ENCODE measurements at regions not wholly inside any gene's neighbourhood (a gene's known extent, or its start where the extent isn't known, plus 50 kb on each side); places are given as distances from the start of the nearest gene placed in this dataset.

DNA sequence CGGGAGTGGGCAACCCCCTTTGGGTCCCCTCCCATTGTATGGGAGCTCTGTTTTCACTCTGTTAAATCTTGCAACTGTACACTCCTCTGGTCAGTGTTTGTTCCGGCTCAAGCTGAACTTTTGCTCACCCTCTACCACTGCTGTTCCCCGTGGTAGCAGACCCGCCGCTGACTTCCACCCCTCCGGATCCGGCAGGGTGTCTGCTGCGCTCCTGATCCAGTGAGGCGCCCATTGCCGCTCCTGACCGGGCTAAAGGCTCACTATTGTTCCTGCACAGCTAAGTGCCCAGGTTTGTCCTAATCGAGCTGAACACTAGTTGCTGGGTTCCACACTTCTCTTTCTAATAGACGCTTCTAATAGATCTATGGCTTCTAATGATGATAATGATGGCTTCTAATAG lies 488.6 kb downstream of the MRPL39 start:
- TF ChIP-seq EZH2phosphoT487 (IDR thresholded peaks at IDR 0.05; ENCODE audit: borderline replicate concordance), result no peak
- TF ChIP-seq, protein P1, sequence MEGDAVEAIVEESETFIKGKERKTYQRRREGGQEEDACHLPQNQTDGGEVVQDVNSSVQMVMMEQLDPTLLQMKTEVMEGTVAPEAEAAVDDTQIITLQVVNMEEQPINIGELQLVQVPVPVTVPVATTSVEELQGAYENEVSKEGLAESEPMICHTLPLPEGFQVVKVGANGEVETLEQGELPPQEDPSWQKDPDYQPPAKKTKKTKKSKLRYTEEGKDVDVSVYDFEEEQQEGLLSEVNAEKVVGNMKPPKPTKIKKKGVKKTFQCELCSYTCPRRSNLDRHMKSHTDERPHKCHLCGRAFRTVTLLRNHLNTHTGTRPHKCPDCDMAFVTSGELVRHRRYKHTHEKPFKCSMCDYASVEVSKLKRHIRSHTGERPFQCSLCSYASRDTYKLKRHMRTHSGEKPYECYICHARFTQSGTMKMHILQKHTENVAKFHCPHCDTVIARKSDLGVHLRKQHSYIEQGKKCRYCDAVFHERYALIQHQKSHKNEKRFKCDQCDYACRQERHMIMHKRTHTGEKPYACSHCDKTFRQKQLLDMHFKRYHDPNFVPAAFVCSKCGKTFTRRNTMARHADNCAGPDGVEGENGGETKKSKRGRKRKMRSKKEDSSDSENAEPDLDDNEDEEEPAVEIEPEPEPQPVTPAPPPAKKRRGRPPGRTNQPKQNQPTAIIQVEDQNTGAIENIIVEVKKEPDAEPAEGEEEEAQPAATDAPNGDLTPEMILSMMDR (conservative IDR thresholded peaks at IDR 0.05; ENCODE audit: low read length), result no peak
- H3K9me2 ChIP-seq (replicated peaks; ENCODE audit: low read depth, low read length), result no peaks in the 10 kb centered on the region
- H3K79me2 ChIP-seq (ENCODE audit: insufficient read depth, low read length), result no peaks in the 10 kb centered on the region
- H2AFZ ChIP-seq (ENCODE audit: low read length), result no peak overlapping the region
- no peak overlapping the region for H3K4me2 ChIP-seq (ENCODE audit: low read depth, low read length, poor library complexity, severe bottlenecking)
- H3F3A ChIP-seq (ENCODE audit: low read depth), result no peaks in the 10 kb centered on the region
- H3K9me3 ChIP-seq (ENCODE audit: insufficient read depth, low read depth, low read length), result no peaks in the 10 kb centered on the region; the same call in 1 of the 2 replicates
- H3K27me3 ChIP-seq (ENCODE audit: insufficient read depth, low read length, poor library complexity, severe bottlenecking), result no peaks in the 10 kb centered on the region
- no peak overlapping the region for H3K9ac ChIP-seq (ENCODE audit: low read depth, low read length, poor library complexity, severe bottlenecking)
- no peaks in the 10 kb centered on the region for H4K20me1 ChIP-seq (ENCODE audit: insufficient read depth, low read length, poor library complexity, severe bottlenecking)
- H3K4me1 ChIP-seq (ENCODE audit: insufficient read depth, low read length, poor library complexity, severe bottlenecking), result no peaks in the 10 kb centered on the region
- no peaks in the 10 kb centered on the region for H3K36me3 ChIP-seq (ENCODE audit: insufficient read depth, low read length)
- H3K4me3 ChIP-seq (ENCODE audit: low read length, poor library complexity, severe bottlenecking), result no peak overlapping the region

- no peaks in the 10 kb centered on the region for H3K79me2 ChIP-seq (ENCODE audit: insufficient read depth, low read length)
- H3K9ac ChIP-seq (ENCODE audit: low read depth, low read length, poor library complexity, severe bottlenecking), result no peak overlapping the region
- H3K9me3 ChIP-seq (ENCODE audit: insufficient read depth, low read depth, low read length), result no peaks in the 10 kb centered on the region; the same call in 1 of the 2 replicates
- no peak overlapping the region for H2AFZ ChIP-seq (ENCODE audit: low read length)
- no peak for TF ChIP-seq EZH2phosphoT487 (IDR thresholded peaks at IDR 0.05; ENCODE audit: borderline replicate concordance)
- TF ChIP-seq, protein P1 (conservative IDR thresholded peaks at IDR 0.05; ENCODE audit: low read length), result no peak
- no peaks in the 10 kb centered on the region for H4K20me1 ChIP-seq (ENCODE audit: insufficient read depth, low read length, poor library complexity, severe bottlenecking)
- no peaks in the 10 kb centered on the region for H3K9me2 ChIP-seq (replicated peaks; ENCODE audit: low read depth, low read length)
- H3K27me3 ChIP-seq (ENCODE audit: insufficient read depth, low read length, poor library complexity, severe bottlenecking), result no peaks in the 10 kb centered on the region
- no peak overlapping the region for H3K4me3 ChIP-seq (ENCODE audit: low read length, poor library complexity, severe bottlenecking)
- H3K4me1 ChIP-seq (ENCODE audit: insufficient read depth, low read length, poor library complexity, severe bottlenecking), result no peaks in the 10 kb centered on the region
- H3K36me3 ChIP-seq (ENCODE audit: insufficient read depth, low read length), result no peaks in the 10 kb centered on the region
- no peak overlapping the region for H3K4me2 ChIP-seq (ENCODE audit: low read depth, low read length, poor library complexity, severe bottlenecking)
- H3F3A ChIP-seq (ENCODE audit: low read depth), result no peaks in the 10 kb centered on the region
These were observed 492.3 kb downstream of the MRPL39 start for GRCh38 chr21:25115021-25115420.

- Histone ChIP-seq H3K36me3 (ENCODE audit: insufficient read depth, low read length) (no peaks in the 10 kb centered on the region), H3K9me3 (ENCODE audit: insufficient read depth, low read depth, low read length) (no peaks in the 10 kb centered on the region; the same call in 1 of the 2 replicates), H3F3A (ENCODE audit: low read depth) (no peaks in the 10 kb centered on the region)
These were observed 499.6 kb downstream of the MRPL39 start for GRCh38 chr21:25107708-25108107.

More at GRCh38 chr21:25107708-25108107, 499.6 kb downstream of the MRPL39 start:
- TF ChIP-seq, protein P1 (conservative IDR thresholded peaks at IDR 0.05; ENCODE audit: low read length), result no peak
- TF ChIP-seq EZH2phosphoT487 (IDR thresholded peaks at IDR 0.05; ENCODE audit: borderline replicate concordance), result no peak
- Histone ChIP-seq H2AFZ (ENCODE audit: low read length) (no peak overlapping the region), H3K79me2 (ENCODE audit: insufficient read depth, low read length) (no peaks in the 10 kb centered on the region), H3K4me2 (ENCODE audit: low read depth, low read length, poor library complexity, severe bottlenecking) (no peak overlapping the region), H3K9me2 (replicated peaks; ENCODE audit: low read depth, low read length) (no peaks in the 10 kb centered on the region), H3K4me1 (ENCODE audit: insufficient read depth, low read length, poor library complexity, severe bottlenecking) (no peaks in the 10 kb centered on the region), H3K4me3 (ENCODE audit: low read length, poor library complexity, severe bottlenecking) (no peak overlapping the region), H3K27me3 (ENCODE audit: insufficient read depth, low read length, poor library complexity, severe bottlenecking) (no peaks in the 10 kb centered on the region), H4K20me1 (ENCODE audit: insufficient read depth, low read length, poor library complexity, severe bottlenecking) (no peaks in the 10 kb centered on the region), H3K9ac (ENCODE audit: low read depth, low read length, poor library complexity, severe bottlenecking) (no peak overlapping the region)

Data from Loucy (cell line).